IMR-90 (cell line): ENCODE measurements at regions not wholly inside any gene's neighbourhood (a gene's known extent, or its start where the extent isn't known, plus 50 kb on each side); places are given as distances from the start of the nearest gene placed in this dataset.

ENCODE experiments used
- ATAC-seq: fragments of 200-7000 bp; cut with Tn5 transposase; 2 replicates; pipeline ENCODE4 v1.9.1; 2020; ENCODE audit warnings: low read depth, mild to moderate bottlenecking, moderate library complexity
- BruUV-seq: library from RNA; stranded (reverse); fragments of 400-500 nt; replicated peaks from 2 replicates; lab custom pipeline; 2021; lab: Mats Ljungman, UMichigan
- CTCF ChIA-PET: fragments of 300-600 bp; formaldehyde crosslinking; extraction: SDS; loops from one replicate; lab custom pipeline; 2021; ENCODE audit warnings: antibody characterized with exemption; lab: Yijun Ruan, JAX
- POLR2A ChIA-PET: fragments of 300-600 bp; sonication (Branson Sonifier 250); formaldehyde crosslinking; loops from one replicate; lab custom pipeline; 2022; ENCODE audit warnings: antibody characterized with exemption; ENCODE audit not compliant: unreplicated experiment; lab: Charles Lee
- DNase-seq: peaks from one replicate; pipeline ENCODE4 v3.0.0; 2013
- H2AFZ ChIP-seq: replicated peaks from 2 replicates; pipeline ENCODE3; 2013; ENCODE audit warnings: low read length, mild to moderate bottlenecking; ENCODE audit not compliant: poor library complexity
- H2AK5ac ChIP-seq: 2 replicates; pipeline ENCODE4 v1.6.1; 2013; ENCODE audit warnings: low read depth, low read length, inconsistent platforms
- H2AK9ac ChIP-seq: replicated peaks from 2 replicates; pipeline ENCODE3; 2013; ENCODE audit warnings: mild to moderate bottlenecking, low read depth, low read length, moderate library complexity; ENCODE audit not compliant: poor library complexity
- H2BK120ac ChIP-seq: 2 replicates; pipeline ENCODE4 v1.6.1; 2013; ENCODE audit warnings: low read depth, low read length, inconsistent platforms
- H2BK15ac ChIP-seq: 3 replicates; pipeline ENCODE4 v1.6.1; 2013; ENCODE audit warnings: low read depth, low read length, inconsistent platforms
- H2BK20ac ChIP-seq: 2 replicates; pipeline ENCODE4 v1.6.1; 2013; ENCODE audit warnings: low read depth, mild to moderate bottlenecking, inconsistent platforms, low read length, moderate library complexity
- H2BK5ac ChIP-seq: 2 replicates; pipeline ENCODE4 v1.6.1; 2013; ENCODE audit warnings: mild to moderate bottlenecking, low read depth, low read length, inconsistent platforms; ENCODE audit not compliant: poor library complexity, severe bottlenecking
- H3K14ac ChIP-seq: replicated peaks from 2 replicates; pipeline ENCODE4 v1.6.1; 2013; ENCODE audit warnings: low read depth, low read length, inconsistent platforms
- H3K18ac ChIP-seq: 2 replicates; pipeline ENCODE4 v1.6.1; 2013; ENCODE audit warnings: low read depth, low read length, control low read depth
- H3K23ac ChIP-seq: 2 replicates; pipeline ENCODE4 v1.6.1; 2013; ENCODE audit warnings: low read depth, low read length, inconsistent platforms
- H3K27ac ChIP-seq: 2 replicates; pipeline ENCODE4 v1.5.1; 2013; ENCODE audit warnings: mild to moderate bottlenecking, control low read depth, low read length; ENCODE audit not compliant: insufficient read depth
- H3K27me3 ChIP-seq: 2 replicates; pipeline ENCODE4 v1.6.1; 2013; ENCODE audit warnings: low read length; ENCODE audit not compliant: control insufficient read depth, insufficient read depth
- H3K36me3 ChIP-seq: 2 replicates; pipeline ENCODE4 v1.6.1; 2013; ENCODE audit warnings: low read length, mixed read lengths; ENCODE audit not compliant: control insufficient read depth, insufficient read depth
- H3K4ac ChIP-seq: 2 replicates; pipeline ENCODE4 v1.6.1; 2013; ENCODE audit warnings: low read depth, low read length, inconsistent platforms
- H3K4me1 ChIP-seq: 2 replicates; pipeline ENCODE4 v1.6.1; 2013; ENCODE audit warnings: low read length, mixed read lengths; ENCODE audit not compliant: control insufficient read depth, insufficient read depth
- H3K4me2 ChIP-seq: 2 replicates; pipeline ENCODE4 v1.6.1; 2013; ENCODE audit warnings: low read depth, mild to moderate bottlenecking, control low read depth, low read length, moderate library complexity
- H3K4me3 ChIP-seq: 2 replicates; pipeline ENCODE4 v1.5.1; 2013; ENCODE audit warnings: low read depth, mild to moderate bottlenecking, control low read depth, low read length, moderate library complexity; ENCODE audit not compliant: insufficient read depth
- H3K56ac ChIP-seq: 2 replicates; pipeline ENCODE4 v1.6.1; 2013; ENCODE audit warnings: low read length, inconsistent platforms; ENCODE audit not compliant: insufficient read depth; ENCODE audit errors: extremely low read depth
- H3K79me1 ChIP-seq, 2 experiments: 2 replicates each; pipeline ENCODE4 v1.6.1; 2013; ENCODE audit warnings: low read length in 2 of 2, inconsistent platforms in 1 of 2, low read depth in 1 of 2
- H3K9ac ChIP-seq: 2 replicates; pipeline ENCODE4 v1.6.1; 2013; ENCODE audit warnings: low read depth, low read length, control low read depth
- H3K9me1 ChIP-seq: 2 replicates; pipeline ENCODE4 v1.6.1; 2013; ENCODE audit warnings: low read length, inconsistent platforms; ENCODE audit not compliant: insufficient read depth
- H3K9me3 ChIP-seq: 2 replicates; pipeline ENCODE4 v1.6.1; 2013; ENCODE audit warnings: low read length; ENCODE audit not compliant: control insufficient read depth, insufficient read depth
- H4K20me1 ChIP-seq: 2 replicates; pipeline ENCODE4 v1.6.1; 2013; ENCODE audit warnings: low read length, inconsistent platforms; ENCODE audit not compliant: insufficient read depth
- H4K5ac ChIP-seq: 2 replicates; pipeline ENCODE4 v1.6.1; 2013; ENCODE audit warnings: mild to moderate bottlenecking, low read depth, low read length, control low read depth
- H4K8ac ChIP-seq, 2 experiments: 2 replicates each; pipeline ENCODE4 v1.6.1; 2013; ENCODE audit warnings: low read depth in 2 of 2, low read length in 2 of 2, control low read depth in 1 of 2, inconsistent platforms in 1 of 2
- H4K91ac ChIP-seq: 2 replicates; pipeline ENCODE4 v1.6.1; 2013; ENCODE audit warnings: low read depth, low read length, inconsistent platforms; ENCODE audit not compliant: insufficient read depth
- BHLHE40 ChIP-seq: fragments of 150-350 bp; IDR thresholded peaks from 2 replicates; pipeline ENCODE4 v1.6.1; 2016; ENCODE audit warnings: mild to moderate bottlenecking, low read depth, low read length
- CHD1 ChIP-seq: IDR thresholded peaks from 2 replicates; pipeline ENCODE4 v1.6.1; 2012; ENCODE audit warnings: low read depth, low read length, improper control_type of control experiment
- FOS ChIP-seq: fragments of 150-350 bp; IDR thresholded peaks from 2 replicates; pipeline ENCODE4 v1.6.1; 2016; ENCODE audit warnings: low read depth, low read length
- MAFK ChIP-seq: IDR thresholded peaks from 2 replicates; pipeline ENCODE4 v1.6.1; 2012; ENCODE audit warnings: low read depth, low read length, improper control_type of control experiment
- NFE2L2 ChIP-seq: fragments of 150-350 bp; IDR thresholded peaks from 2 replicates; pipeline ENCODE4 v1.6.1; 2016; ENCODE audit warnings: low read depth, mild to moderate bottlenecking, low read length
- RFX5 ChIP-seq: IDR thresholded peaks from 2 replicates; pipeline ENCODE4 v1.8.0; 2012; ENCODE audit warnings: low read depth, mild to moderate bottlenecking, low read length, moderate library complexity
- SMC3 ChIP-seq: fragments of 150-350 bp; IDR thresholded peaks from 2 replicates; pipeline ENCODE4 v1.6.1; 2016; ENCODE audit warnings: low read depth, mild to moderate bottlenecking, antibody characterized with exemption, low read length, moderate library complexity
- WGBS, 2 experiments: methylation state at CpG; one replicate each; pipeline versions ENCODE4 v1.1.5 to v1.1.7; 2013; ENCODE audit warnings: missing lambda C conversion rate in 2 of 2; ENCODE audit not compliant: insufficient read length in 1 of 2; ENCODE audit errors: extremely low coverage in 2 of 2; 5-methylcytosine and 5-hydroxymethylcytosine counted together
- dilution Hi-C: fragments of 300-500 bp; cut with HindIII; formaldehyde crosslinking; loops from one replicate; pipeline ENCODE4 v1.14.3; 2018; ENCODE audit warnings: low sequenced_read_pairs; ENCODE audit not compliant: unreplicated experiment
- in situ Hi-C: fragments of 300-500 bp; cut with MboI; formaldehyde crosslinking; loops from 3 replicates; pipeline ENCODE4 v1.14.3; 2019; ENCODE audit warnings: low sequenced_read_pairs, inconsistent platforms, mixed read lengths
- intact Hi-C: fragments of 100-400 bp; cut with micrococcal nuclease; formaldehyde crosslinking; loops from 2 replicates; pipeline ENCODE4 v1.10.0; 2022
- TF ChIP-seq, protein P1 (sequence below): fragments of 150-350 bp; IDR thresholded peaks from 2 replicates; pipeline ENCODE4 v1.6.1; 2017; ENCODE audit warnings: mild to moderate bottlenecking, antibody characterized with exemption, low read length, low read depth

DNA sequence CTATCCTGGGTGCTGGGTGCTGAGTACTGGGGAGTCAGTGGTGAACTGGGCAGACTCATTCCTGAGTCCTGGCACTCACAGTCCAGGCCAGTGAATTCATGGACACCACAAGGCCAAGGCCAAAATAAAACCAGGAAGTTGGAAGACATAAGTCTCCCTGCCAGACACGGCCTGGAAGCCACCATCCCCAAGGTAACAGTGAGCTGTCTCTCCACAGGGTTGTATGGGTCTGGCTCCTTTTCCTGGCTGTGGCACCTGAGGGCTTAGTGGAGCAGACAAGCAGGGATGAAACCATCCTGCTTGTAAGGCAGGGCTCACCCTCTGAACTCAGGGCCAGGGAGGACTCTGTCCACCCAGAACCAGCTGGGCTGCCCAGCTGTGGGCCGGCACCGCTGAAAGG is 54.7 kb upstream of the ALX4 start:
- WGBS, 2 experiments: 73% methylated on average over 3 of the region's 3 CpGs; no CpG with 5 or more reads in 1 of the 2 experiments
- no peak overlapping the region for H4K8ac ChIP-seq
- H3K14ac ChIP-seq: no peak overlapping the region
- no peak for DNase-seq
- dilution Hi-C loops: no loop called here
- intact Hi-C loops: no loop called here
- no peak overlapping the region for H2AFZ ChIP-seq
- H3K18ac ChIP-seq: no peak overlapping the region
- CTCF ChIA-PET: no interaction called here
- H4K91ac ChIP-seq: no peak overlapping the region
- H3K9ac ChIP-seq: no peak overlapping the region
- no peak overlapping the region for H3K56ac ChIP-seq
- no peak overlapping the region for H2BK120ac ChIP-seq
- H2AK9ac ChIP-seq: no peak overlapping the region
- no TSS peak for BruUV-seq
- no peak overlapping the region for H3K4ac ChIP-seq
- in situ Hi-C loops: no loop called here
- no peak overlapping the region for H4K5ac ChIP-seq
- H2BK20ac ChIP-seq: no peak overlapping the region
- TF ChIP-seq NFE2L2 (no peak), BHLHE40 (no peak), SMC3 (no peak), CHD1 (no peak), FOS (no peak), RFX5 (no peak), MAFK (no peak)
- TF ChIP-seq, protein P1, sequence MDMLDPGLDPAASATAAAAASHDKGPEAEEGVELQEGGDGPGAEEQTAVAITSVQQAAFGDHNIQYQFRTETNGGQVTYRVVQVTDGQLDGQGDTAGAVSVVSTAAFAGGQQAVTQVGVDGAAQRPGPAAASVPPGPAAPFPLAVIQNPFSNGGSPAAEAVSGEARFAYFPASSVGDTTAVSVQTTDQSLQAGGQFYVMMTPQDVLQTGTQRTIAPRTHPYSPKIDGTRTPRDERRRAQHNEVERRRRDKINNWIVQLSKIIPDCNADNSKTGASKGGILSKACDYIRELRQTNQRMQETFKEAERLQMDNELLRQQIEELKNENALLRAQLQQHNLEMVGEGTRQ: no peak
- H2BK15ac ChIP-seq: no peak overlapping the region
- H3K27me3 ChIP-seq: peaks cover 48% of the 10 kb centered on the region
- no peak overlapping the region for H2AK5ac ChIP-seq
- no peak overlapping the region for H2BK5ac ChIP-seq
- no peaks in the 10 kb centered on the region for H3K9me1 ChIP-seq
- H3K4me2 ChIP-seq: no peak overlapping the region
- no peaks in the 10 kb centered on the region for H3K36me3 ChIP-seq
- no peaks in the 10 kb centered on the region for H4K20me1 ChIP-seq
- POLR2A ChIA-PET: no interaction called here
- no peaks in the 10 kb centered on the region for H3K79me1 ChIP-seq
- H3K9me3 ChIP-seq: no peaks in the 10 kb centered on the region; the same call in 1 of the 2 replicates
- no peaks in the 10 kb centered on the region for H3K4me1 ChIP-seq
- ATAC-seq: no peak
- no peak overlapping the region for H3K27ac ChIP-seq
- H3K23ac ChIP-seq: no peak overlapping the region
- no peak overlapping the region for H3K4me3 ChIP-seq
